NCI-H446 (cell line): ENCODE measurements at regions not wholly inside any gene's neighbourhood (a gene's known extent, or its start where the extent isn't known, plus 50 kb on each side); places are given as distances from the start of the nearest gene placed in this dataset.
A peak's percentile ranks its signal among the peaks of the same experiment; 100 is the strongest.
"Not testable (repeated sequence)": the region's sequence is repeated elsewhere in the genome, so short reads cannot be mapped to it uniquely, and the experiment has no call there.

ENCODE experiments used
- DNase-seq, 2 experiments: peaks; one replicate each; lab custom pipeline; 2025; lab: John Stamatoyannopoulos, UW

DNA sequence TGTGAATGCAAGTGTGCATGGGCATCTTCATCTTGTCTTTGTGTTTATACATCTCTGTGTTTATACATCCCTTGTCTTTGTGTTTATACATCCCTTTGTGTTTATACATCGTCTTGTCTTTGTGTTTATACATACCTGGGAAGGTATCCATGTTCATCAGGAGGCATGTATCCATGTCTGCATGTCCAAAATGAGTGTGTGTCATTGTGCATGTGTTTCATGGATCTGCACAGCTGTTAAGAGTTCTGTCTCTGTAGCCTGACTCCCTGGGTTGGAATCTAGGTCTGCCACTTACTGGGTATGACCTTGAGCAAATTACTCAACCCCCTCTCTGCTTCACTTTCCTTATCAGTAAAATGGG is 50.1 kb upstream of the SIRPA start:
- no peak for DNase-seq

DNA sequence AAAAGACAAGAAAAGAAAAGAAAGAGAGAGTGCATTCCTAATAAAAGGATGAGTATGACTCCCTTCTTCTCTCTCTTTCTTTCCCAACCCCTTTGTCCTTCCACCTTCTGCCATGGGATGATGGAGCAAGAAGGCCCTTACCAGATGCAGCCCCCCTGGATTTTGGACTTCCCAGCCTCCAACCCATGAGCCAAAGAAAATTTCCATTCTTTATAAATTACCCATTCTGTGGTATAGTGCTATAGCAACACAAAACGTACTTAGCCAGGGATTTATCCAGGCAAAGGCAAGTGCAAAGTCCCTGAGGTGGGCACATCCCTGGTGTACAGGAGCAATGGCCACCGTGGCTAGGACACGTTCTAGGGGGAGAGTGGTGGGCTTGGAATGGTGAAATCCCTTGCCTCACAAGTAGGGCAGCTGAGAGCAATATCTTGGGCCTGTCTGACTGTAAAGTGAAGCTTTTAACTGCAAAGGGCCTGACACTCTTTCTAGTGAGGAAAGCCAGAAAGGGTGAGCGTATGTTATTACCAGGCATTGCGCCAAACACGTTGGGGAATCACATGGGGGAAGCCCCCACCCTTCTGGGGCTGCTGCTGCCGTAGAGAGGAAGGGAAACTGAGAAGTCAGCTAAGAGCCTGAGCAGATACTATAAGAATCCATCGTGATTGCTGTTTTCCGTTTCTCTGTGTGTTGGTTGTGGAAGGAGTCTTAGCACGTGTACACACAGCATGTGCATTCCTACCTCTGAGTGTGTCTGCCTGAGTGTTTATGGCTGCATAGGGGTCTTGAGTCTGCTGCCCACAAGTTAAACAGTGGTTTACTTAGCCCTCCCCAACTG is 50.7 kb upstream of the SIRPA start:
- DNase-seq: peak; percentile 71 to 84

DNA sequence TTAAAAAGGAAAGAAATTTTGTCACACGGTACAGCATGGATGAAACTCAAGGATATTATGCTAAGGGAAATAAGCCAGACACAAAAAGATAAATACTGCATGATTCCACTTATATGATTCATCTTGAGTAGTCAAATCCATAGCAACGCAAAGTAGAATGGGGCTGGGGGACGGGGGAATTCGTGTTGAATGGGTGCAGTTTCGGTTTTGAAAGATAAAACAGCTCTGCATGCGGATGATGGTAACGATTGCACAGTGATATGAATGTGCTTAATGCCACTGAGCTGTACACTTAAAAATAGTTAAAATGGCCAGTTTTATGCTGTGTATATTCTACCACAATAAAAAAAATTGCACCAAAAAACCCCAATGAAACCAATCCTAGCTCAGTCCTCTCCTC is 52.9 kb upstream of the SIRPA start:
- no peak for DNase-seq

GRCh38 chr20:1841554-1842140 is 53.6 kb upstream of the SIRPA start:
- DNase-seq: peak; percentile 58 to 63

- no peak for DNase-seq
These were observed 54.2 kb upstream of the SIRPA start for GRCh38 chr20:1840817-1841553.

DNA sequence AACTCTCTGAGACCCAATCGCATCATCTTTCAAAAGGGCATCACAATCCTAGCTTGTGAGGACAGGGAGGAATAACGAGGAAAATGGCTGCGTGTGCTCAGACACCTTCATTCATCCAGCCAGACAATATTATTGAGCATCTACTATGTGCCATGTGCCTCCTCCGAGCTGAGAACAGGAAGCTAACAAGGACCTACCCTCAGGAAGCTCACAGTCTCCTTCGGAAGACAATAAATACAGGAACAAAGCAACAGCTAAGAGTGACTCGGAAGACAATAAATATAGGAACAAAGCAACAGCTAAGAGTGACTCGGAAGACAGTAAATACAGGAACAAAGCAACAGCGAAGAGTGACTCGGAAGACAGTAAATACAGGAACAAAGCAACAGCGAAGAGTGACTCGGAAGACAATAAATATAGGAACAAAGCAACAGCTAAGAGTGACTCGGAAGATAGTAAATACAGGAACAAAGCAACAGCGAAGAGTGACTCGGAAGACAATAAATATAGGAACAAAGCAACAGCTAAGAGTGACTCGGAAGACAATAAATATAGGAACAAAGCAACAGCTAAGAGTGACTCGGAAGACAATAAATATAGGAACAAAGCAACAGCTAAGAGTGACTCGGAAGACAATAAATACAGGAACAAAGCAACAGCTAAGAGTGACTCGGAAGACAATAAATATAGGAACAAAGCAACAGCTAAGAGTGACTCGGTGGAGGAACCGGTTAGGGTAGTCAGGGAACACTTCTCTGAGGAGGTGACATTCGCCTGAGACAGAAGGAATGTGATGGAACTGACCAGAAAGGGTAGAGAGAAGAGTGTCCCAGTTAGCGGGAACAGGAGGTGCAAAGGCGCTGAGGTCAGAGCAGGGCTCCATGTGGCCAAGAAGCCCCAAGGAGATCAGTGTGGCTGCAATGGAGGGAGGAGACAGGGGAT is 55.6 kb upstream of the SIRPA start:
- not testable (repeated sequence) for DNase-seq

DNA sequence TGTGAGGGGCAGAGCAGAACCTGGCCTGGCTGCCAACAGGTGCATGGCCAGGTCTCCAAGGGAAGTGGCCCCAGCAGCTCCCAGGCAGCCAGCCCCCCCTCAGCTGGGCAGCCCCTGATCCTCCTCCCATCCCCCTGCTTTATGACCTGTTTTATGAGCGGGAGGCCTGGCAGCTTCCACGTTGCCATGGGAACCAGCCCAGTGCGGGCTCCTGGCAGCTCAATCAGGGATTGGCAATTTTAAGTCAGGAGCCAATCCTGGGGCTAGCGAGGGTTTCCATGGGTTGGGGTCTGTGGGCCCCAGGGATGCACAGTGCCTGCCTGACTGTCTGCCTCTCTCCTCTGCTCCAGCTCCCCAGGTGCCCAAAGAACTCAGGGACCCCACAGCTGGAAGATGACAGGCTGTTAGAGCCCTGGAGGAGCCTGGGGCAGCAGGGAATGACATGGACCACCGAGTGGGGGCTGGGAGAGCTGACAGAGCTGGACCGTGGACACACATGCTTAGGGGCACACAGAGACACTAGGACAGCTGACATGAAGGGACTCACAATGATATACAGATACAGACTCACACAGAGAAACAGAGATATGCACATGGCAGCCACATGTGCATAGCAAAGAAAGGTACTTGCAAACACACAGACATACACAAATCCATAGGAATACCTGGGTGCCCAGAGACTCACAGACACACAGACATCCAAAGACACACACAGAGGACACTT is 56.5 kb upstream of the SIRPA start:
- peak; percentile 49 to 58 for DNase-seq

DNA sequence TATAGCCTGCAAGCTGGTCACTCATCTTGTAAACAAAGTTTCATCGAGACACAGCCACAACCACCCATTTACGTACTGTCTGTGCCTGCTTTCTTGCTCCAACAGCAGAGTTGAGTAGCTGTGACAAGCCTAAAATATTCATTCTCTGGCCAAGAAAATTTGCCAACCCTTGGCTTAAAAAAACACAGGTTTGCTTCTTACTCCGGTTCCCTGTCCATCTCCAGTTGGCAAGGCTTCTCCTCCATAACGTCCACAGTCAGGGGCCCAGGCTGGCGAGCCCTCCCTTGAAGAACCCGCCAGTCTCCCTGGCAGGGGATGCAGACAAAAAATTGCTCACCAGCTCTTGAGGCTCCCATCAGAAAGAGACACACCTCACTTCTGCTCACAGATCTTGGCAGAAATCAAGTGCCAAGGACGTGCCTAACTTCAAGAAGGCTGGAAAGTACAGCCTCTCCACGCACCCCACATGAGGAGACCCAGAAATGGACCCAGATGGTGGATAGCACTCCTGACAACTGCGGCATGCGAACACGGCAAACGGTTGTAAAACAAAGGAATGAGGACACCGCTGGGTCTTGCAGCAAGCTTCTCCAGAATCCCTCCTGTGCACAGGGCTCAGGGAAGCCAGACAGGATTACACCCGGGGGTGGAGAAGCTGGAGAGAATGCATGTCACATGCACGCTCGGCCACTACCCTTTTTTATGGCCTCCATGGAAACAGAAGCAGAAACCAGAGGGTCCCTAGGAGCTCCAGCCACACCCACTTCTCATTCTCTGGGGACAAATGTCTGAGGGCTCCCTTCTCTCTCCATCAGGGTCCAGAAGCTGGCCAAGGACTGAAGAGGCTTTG is 59.8 kb upstream of the SIRPA start:
- peak; percentile 85 to 93 for DNase-seq

GRCh38 chr20:1833728-1834726 is 61.2 kb upstream of the SIRPA start:
- DNase-seq: peak in 1 of 2 experiments; percentile 37

- DNase-seq: no peak
These were observed 62.0 kb upstream of the SIRPA start for GRCh38 chr20:1833216-1833615.

- no peak for DNase-seq
These were observed 62.6 kb upstream of the SIRPA start for GRCh38 chr20:1832634-1833033.

- DNase-seq: no peak
These were observed 63.6 kb upstream of the SIRPA start for GRCh38 chr20:1831606-1832005.

DNA sequence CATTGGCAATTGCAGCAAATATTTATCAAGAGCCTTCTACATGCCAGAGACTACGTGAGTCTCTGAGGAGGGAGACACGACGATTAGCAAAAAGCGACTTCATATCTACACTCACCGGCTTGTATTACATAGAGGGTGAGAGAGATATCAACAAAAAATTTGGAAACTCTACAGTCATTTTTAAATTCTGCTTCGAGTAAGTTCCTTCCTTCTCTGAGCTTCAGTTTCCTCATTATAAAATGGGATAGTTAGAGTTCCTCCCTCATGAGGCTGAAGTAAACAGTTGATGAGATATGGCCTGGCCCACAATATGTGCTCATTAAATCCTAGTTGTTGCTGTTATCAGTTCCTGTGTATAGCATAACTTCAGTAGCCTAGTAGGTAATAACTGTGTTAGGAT is 64.1 kb upstream of the SIRPA start:
- no peak for DNase-seq

DNA sequence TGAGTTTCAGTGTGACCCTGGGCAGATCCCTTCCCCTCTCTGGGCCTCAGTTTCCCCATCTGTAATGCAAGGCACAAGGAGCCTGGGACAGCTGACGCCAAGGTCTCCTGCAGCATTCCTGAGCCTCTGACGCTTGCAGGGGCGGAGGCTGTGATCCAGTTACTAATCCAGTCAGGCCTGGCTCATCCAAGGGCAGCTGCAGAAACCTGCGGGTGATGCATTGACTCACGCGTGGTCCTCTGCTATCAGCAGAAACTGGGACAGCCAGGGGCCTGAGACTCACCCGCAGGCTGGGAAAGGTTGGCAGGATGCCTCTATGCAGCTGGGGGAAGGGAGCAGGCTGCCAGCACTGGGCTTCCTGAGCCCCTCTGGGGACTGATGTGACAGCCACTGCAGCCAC is 65.0 kb upstream of the SIRPA start:
- peak; percentile 39 to 80 for DNase-seq

GRCh38 chr20:1829531-1829930 is 65.7 kb upstream of the SIRPA start:
- DNase-seq: no peak

GRCh38 chr20:1828786-1829131 is 66.4 kb upstream of the SIRPA start:
- no peak for DNase-seq

- DNase-seq: no peak
These were observed 67.0 kb upstream of the SIRPA start for GRCh38 chr20:1827974-1828785.

GRCh38 chr20:1827510-1827973 is 67.7 kb upstream of the SIRPA start:
- no peak for DNase-seq
